ENCODE measurements at regions not wholly inside any gene's neighbourhood (a gene's known extent, or its start where the extent isn't known, plus 50 kb on each side); places are given as distances from the start of the nearest gene placed in this dataset.
"Not testable (repeated sequence)": the region's sequence is repeated elsewhere in the genome, so short reads cannot be mapped to it uniquely, and the experiment has no call there.

DNA sequence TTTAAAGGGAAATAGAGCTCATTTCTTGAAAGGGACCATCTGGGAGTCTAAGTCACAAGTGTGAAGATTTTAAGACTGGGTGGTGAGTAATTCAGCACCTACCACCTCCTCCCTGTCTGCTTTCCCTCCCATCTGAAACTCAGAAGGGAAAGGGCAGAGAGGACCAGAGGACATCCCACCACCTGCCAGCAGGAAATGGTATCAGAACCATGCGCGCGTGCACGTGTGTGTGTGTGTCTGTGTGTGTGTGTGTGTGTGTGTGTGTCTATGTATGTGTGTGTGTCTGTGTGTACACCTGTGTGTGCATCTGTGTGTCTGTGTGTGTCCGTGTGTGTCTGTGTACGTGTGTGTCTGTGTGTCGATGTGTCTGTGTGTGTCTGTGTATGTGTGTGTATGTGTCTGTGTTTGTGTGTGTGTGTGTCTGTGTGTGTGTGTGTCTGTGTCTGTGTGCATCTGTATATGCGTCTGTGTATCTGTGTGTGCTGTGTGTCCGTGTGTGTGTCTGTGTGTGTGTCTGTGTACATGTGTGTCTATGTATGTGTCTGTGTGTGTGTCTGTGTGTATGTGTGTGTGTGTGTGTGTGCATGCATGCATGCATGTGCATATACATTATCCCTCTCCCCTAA lies 76.8 kb downstream of the ZFP36L2 start:
- DNase-seq (ENCODE audit: low read depth in 2 of 2) = peak in 1 of 2 donors; percentile 52

DNA sequence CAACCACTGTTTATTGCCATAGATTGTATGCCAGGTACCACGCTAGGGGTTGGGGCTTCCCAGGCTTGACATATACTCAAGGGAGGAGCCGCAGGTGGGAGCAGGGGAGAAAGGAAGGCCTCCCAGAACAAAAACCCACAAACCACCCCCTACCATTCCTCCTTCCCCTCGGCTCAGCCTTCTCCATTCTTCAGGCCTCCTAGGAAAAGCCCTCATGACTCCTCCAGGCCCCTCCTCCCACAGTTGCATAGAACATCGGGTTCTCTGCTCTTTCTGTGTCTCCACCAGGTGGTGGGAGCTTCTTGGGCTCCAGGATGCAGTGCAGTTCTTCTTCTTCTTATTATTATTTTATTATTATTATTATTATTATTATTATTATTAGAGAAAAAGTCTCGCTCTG lies 80.3 kb downstream of the ZFP36L2 start:
- DNase-seq (ENCODE audit: low read depth in 2 of 2) = no peak

DNA sequence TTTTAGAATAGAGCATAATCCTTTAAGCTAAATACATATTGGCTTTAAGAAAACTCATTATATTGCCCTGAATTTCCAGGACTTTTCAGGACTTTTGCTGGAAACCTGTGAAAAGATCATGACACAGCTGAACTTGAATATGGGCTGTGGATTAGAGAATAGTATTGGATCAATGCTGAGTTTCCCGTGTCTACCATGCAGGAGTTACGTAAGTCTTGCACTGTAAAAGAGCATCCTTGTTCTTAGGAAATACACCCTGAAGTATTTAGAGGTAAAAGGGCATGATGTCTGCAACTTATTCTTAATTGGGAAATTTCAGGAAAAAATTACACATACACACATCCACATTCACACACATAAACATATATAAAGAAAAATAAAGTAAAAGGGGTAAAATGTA lies 82.1 kb downstream of the ZFP36L2 start:
- no peak for DNase-seq (ENCODE audit: low read depth in 2 of 2)

DNA sequence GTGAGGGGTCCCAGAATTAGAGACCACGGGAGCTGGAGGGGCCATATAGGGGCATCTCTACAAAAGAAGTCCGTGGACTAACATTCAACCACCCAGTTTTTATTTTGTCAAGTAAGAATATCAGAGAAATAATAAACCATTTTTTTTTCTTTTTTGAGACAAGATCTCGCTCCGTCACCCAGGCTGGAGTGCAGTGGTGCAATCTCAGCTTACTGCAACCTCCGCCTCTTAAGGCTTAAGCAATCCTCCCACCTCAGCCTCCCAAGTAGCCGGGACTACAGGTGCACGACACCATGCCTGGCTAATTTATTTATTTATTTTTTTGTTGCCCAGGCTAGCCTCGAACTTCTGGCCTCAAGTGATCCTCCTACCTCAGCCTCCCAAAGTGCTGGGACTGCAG lies 82.7 kb downstream of the ZFP36L2 start:
- DNase-seq (ENCODE audit: low read depth in 2 of 2) = no peak

DNA sequence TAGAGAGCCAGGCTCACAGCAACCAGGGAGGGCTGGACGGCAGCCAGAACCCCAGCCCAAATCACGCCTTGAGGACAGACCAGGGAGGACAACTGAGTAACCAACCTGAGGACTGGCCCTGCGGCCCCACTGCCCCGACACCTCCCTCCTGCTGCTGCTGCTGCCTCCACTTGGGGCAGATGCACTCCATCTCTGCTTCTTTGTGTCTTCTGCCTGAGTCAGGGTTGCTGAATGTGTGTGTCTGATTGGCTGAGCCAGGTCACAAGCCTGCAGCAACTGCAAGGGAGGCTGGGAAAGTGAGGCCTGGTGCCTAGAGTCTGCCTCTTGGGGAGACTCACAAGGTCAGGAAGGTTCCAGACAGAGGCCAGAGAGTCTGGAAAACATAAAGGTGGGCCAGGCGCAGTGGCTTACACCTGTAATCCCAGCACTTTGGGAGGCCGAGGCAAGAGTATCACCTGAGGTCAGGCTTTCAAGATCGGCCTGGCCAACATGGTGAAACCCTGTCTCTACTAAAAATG lies 83.4 kb downstream of the ZFP36L2 start:
- DNase-seq (ENCODE audit: low read depth in 2 of 2) = peak; percentile 36 to 49

DNA sequence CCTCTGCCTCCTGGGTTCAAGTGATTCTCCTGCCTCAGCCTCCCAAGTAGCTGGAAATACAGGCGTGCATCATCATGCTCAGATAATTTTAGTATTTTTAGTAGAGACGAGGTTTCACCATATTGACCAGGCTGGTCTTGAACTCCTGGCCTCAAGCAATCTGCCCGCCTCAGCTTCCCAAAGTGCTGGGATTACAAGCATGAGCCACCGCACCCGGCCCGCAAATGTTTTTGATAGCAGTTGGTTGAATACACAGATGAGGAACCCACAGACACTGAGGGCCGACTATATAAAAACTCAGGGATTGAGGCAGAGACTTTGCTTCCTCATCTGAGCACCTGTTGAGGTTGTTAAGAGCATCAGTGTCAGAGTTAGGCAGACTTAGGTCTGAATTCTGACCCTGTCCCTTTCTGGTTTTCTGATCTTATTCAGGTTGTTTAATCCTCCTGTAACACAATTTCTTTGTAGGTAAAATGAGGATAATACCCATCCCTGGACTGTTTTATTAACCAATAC lies 84.7 kb downstream of the ZFP36L2 start:
- DNase-seq (ENCODE audit: low read depth in 2 of 2) = not testable (repeated sequence)

DNA sequence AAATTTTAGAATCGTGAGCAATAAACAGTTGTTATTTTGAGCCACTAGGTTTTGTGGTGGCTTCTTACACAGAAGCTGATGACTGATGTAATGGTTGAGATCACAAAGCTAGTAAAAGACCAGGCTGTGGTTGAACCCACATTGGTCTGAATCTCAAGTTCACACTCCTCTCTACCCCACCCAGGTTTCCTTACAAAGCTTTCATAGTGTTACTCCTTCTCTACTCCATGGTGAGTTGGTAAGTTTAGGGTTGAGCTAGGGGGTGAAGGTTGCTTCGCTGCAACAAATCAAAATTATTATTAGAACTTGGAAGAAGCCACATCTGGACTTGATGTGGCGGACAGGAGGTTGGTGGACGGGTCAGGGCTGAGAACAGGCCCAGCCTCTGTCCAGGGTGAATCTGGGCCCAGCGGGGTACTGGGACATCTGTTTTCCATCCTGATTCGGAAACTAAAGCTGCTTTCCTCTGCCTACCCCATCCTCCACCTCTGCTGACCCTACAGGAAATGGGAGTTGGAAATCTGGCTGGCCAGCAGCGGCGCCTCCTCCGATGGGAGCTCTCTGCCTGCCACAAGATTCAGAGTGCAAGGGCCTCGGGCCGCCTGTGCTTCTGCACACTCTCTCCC lies 86.3 kb downstream of the ZFP36L2 start:
- DNase-seq (ENCODE audit: low read depth in 2 of 2) = no peak

DNA sequence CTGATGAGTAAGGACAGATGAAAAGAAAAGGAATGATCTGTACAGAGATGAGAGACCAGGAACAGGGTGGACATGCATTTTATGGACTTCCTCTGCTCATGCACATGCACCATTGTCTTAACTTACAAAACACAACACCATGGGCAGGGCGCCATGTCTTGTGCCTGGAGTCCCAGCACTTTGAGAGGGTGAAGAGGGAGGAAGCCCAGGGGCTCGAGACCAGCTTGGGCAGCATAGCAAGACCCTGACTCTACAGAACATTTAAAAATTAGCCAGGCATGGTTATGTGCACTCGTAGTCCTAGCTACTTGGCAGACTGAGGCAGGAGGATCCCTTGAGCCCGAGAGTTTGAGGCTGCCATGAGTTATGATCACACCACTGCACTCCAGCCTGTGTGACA lies 86.9 kb downstream of the ZFP36L2 start:
- no peak for DNase-seq (ENCODE audit: low read depth in 2 of 2)

DNA sequence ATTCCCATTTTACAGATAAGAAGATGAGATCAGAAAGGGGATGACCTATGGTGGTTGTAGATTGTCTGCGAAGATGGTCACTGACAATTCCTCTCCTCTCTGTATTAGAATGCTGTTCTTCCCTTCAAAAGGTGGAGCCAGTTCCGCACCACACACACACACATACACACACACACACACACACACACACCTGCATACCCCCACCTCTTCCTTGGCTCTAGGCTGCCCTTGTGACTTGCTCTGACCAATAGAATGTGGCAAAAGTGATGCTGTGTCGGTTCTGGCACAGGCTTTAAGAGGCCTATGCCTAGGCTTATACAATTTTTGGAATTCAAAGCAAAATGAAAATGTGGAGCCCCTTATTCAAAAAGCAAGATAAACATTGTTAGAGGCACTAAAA lies 88.0 kb downstream of the ZFP36L2 start:
- DNase-seq (ENCODE audit: low read depth in 2 of 2) = no peak

DNA sequence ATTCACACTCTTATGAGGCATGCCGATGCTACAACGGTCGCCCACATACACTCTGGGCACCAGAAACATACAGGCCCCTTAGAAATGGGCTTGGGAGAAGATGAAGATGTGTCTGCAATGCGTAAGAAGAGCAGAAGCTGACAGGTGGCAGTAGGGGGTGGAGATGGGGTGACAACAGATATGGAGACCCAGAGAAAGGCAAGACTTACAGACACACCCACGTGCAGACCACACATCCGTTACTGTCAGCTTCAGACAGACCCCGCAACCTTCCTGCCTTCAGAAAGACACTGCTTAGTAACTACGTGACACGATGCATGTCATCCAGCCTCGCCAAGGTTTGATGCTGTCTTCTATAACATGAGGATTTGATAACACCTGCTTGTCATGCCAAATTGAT lies 89.5 kb downstream of the ZFP36L2 start:
- peak; percentile 72 to 78 for DNase-seq (ENCODE audit: low read depth in 2 of 2)

DNA sequence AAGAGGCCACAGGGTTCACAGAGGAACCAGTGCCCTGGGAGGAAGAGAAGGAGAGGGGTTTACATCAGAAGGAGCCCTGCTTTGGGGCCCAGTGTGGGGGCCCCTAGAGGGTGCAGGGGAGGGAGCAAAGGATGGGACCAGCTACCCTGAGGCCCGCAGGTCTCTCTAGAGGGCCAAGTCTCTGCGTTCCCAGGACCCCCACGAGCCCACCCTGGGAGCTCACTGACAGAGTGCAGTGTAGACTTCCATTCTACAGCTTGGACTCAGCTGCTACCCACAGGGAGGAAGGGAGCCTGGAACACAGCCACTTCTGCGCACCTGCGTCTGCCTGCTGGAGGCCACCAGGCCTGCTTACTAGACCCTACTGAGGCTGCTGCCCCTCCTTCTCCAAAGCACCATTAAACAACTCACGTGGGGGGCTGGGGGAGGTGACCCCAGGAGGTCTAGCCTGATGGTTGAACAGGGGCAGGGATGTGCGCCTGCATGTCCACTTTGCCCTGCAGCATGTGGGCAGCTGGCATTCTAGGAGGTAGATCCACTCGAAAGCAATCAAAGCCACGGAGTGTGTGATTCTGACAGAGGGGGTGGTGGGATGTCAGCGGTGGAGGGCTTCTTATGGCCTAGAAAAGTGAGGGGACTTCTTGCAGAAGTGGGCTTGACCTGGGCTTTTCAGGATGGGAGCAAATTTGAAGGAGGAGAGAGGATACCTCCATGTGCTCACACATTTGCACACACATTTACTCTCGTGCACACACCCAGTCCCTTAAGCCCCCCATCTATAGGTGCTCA lies 90.2 kb downstream of the ZFP36L2 start:
- no peak for DNase-seq (ENCODE audit: low read depth in 2 of 2)

DNA sequence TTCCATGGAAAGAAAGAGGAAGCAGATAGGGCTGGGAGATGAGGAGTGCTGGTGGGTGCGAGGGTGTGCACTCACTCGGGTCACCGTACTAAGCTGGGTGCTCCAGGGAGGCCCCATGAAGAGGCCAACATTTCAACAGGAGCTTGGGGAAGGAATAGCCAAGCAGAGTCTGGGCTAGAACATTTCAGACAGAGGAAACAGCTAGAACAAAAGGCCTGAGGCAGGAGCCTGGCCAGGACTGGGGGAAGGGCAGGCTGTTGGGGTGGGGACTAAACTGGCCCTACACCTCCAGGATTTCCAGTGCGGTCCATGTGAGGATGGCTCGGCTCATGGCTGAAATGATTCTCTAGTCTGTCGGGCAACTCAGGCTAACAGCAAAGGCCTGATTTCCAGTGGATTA lies 90.8 kb downstream of the ZFP36L2 start:
- DNase-seq (ENCODE audit: low read depth in 2 of 2) = no peak

DNA sequence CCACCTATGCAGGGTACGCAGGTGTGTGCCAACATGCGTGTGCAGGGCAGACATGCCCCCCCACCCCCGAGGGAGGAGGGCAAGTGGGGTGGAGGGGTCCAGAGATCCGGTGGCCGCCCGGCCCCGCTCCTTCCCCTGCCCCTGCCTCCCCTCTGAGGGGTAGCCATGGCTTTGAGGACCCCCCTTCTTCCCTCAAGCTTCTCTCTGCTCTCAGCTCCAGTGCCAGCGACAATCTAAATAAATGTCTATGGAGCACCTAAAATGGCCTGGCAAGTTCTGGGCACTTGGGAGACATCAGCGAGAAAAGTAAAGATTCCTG lies 91.9 kb downstream of the ZFP36L2 start:
- DNase-seq (ENCODE audit: low read depth in 2 of 2) = no peak

DNA sequence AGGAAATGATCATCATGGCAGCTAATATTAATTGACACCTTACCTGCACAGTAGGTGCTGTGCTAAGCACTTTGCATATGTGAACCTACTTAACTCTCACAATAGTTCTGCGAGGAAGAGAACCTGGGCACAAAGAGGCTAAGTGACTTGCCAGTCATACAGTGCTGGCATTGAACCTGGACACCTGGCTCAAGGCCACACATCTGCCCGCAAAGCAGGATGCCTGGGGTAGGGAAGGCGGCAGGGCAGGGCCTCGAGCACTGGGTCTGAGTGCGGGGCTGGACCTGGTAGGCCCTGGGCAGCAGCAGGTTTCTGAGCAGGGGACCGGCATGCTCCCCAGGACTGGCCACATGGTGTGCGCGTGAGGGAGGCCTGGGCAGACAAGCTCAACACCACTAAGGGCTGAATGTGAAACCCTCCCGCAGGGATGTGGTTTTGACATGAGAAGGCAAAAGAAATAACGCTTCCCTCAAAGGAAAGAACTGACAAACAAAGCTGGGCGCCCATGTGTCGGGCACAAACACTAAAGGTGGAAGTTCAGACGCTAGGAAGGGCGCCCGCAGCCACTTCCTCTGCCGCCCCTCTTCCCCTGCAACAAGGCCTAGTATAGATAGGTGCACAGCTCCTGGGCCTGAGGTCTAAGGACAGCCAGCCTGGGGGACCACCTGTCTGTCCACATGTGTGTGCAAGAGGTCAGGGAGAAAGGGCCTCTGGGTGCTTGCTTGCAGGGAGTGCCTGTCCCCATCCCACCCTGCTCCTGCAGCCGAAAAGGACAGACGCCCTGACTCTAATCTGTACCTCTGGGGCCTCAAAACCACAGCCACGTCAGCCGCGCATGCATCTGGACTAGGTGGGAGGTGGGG lies 92.5 kb downstream of the ZFP36L2 start:
- peak; percentile 60 to 65 for DNase-seq (ENCODE audit: low read depth in 2 of 2)

DNA sequence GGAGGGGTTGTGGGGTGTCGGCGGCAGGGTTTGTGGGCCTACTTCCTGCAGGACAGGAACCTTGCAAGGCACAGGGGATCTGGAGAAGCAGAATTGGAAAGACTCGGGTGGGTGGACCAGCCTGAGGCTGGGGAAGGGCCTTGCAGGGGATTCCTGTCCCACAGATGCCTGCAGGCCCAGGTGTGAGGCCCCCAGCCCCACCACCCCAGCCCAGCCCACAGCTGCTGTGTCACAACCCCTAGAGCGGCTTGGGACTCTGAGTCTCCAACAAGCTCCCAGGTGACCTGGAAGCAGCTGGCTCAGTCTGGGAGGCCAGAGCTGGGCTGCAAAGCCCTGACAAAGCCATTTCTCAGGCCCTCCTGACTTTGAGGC lies 93.1 kb downstream of the ZFP36L2 start:
- DNase-seq (ENCODE audit: low read depth in 2 of 2) = no peak

DNA sequence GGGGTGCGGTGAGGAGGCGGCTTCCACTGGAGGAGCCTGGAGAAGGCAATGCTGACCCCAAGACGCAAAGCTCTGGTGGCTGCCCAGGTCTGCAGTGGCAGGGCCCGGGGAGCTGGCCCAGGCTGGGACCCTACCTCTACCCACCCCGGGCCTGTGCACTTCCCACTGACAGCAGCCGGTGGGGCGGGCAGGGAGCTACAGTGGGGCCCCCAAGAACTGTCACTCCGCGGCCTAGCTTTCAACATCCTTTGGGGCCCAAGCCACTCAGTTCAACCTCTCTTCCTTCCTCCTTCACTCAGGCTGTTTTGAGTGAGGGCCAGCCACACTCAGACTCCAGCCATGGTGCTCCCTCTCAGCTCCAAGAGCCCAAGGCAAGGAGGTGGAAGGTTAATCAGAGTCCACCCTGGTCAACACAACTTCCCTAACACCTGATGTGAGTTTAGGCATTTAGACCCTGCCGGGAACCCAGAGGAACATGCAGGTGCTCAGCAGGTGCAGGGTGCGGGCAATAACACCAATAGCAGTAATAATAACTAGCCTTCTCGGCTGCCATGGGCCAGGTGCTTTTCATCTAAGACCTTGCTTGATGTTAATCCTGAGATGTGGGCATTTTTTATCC lies 93.6 kb downstream of the ZFP36L2 start:
- DNase-seq (ENCODE audit: low read depth in 2 of 2) = no peak

DNA sequence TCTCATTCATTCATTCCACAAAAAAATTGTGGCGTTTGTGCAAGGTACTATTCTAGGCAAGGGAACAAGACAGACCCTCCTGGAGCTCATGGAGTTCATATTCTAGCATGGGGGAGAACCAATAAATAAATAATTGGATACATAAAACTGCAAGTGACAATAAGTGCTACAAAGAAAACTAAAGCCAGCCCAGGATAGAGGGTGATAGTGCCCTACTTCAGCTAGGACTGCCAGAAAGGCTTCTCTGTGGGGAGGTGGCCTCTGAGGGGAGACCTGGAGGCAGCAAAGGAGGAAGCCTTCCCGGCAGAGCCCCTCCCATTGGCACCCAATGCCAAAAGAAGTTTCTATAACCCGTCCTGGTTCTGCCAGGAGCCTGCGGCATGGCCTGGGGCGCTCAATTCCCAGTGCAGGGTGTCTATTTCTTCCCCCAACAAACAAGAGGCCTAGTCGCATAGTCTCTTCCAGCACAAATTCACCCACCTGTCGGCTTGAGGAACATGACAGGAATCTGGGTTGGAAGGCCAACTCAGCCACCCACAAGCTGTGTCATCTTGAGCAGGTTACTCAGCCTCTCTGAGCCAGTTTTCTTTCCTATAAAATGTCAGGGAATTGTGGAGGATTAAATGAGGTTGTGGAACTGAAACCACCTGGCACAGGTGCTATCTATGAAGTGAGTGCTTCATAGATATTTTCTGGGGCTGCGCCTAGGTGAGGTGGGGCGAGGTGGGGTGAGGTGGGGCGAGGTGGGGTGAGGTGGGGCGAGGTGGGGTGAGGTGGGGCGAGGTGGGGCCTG lies 94.3 kb downstream of the ZFP36L2 start:
- no peak for DNase-seq (ENCODE audit: low read depth in 2 of 2)

DNA sequence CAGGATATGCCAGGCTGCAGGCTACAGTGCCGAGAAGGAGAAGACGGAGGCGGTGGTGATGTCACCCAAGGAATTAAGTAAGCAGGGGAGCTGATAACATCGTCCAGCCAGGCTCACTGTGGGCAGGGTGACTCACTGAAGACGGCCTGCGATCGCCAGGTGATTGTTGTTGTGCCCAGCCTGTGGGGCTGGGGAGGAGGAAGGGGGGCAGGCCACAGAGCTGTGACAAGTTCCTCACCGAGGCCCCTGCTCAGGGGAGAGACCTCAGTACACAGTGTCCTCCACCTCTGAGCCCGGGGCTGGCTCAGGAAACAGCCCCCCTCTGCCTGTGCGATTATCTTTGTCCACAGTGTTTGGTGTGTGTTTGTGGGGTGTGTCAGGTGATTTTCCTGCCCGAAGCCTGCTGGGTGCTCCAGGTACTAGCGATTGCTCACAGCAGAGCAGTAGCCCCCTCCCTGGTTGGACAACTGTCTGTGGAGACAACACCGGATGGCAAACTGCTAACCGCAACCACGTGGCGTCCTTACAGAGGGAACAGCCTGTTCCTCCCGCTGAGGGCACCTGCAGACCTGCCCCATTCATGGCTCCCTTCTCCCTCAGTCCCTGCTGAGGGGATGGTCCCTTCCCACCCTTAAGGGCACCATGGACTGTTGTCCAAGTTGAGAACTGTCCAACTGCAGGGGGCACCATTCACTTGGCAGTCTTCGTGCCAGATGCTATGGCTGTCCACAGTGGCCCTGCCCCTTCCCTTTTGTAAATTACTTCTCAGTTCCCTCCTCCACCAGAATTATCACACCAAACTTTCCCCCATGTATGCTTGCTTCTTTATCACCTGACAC lies 95.1 kb downstream of the ZFP36L2 start:
- DNase-seq (ENCODE audit: low read depth in 2 of 2) = peak; percentile 71 to 77

DNA sequence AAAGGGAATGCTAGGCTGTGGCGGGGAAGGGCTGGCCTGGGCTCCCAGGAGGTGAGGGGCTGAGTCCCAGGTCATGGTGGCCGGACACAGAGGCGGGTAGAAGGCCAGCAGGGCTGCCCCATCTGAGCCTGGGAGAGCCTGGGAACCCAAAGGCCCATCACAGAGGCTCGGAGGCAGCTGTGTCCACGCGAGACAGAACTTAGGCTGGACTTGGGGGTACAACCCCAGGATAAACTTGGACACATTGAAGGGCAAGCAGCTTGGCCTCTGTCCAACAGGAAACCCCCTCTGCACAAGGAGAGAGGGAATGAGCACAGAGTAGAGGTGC lies 95.9 kb downstream of the ZFP36L2 start:
- DNase-seq (ENCODE audit: low read depth in 2 of 2) = no peak

Data from stimulated activated CD8-positive, alpha-beta memory T cell treated with anti-CD3 and anti-CD28 coated beads, Interleukin-15, amount 100 ng/mL, for 48 hours (primary cell).